Small intestine (tissue), 7 donors: ENCODE measurements at regions not wholly inside any gene's neighbourhood (a gene's known extent, or its start where the extent isn't known, plus 50 kb on each side); places are given as distances from the start of the nearest gene placed in this dataset.

Experiments used
- DNase-seq, 2 donors: peaks; one replicate each; pipeline versions ENCODE4 v3.0.0 to v3.0.0-alpha.2; 2013
- FAIRE-seq: peaks from 2 replicates; lab custom pipeline; 2012; peaks lifted over from hg19 to GRCh38; lab: Jason Lieb, UNC
- H3K27ac ChIP-seq, 3 donors: one replicate each; pipeline ENCODE4 v1.5.1; 2013; ENCODE audit warnings: low read length in 2 of 3, mild to moderate bottlenecking in 2 of 3, control low read depth in 1 of 3, inconsistent platforms in 1 of 3, low read depth in 1 of 3, moderate library complexity in 1 of 3
- H3K27me3 ChIP-seq, 3 donors: one replicate each; pipeline ENCODE4 v1.6.1; 2013; ENCODE audit warnings: low read length in 3 of 3, inconsistent platforms in 1 of 3; ENCODE audit not compliant: control insufficient read depth in 3 of 3, insufficient read depth in 3 of 3
- H3K36me3 ChIP-seq, 3 donors: one replicate each; pipeline ENCODE4 v1.6.1; 2013; ENCODE audit warnings: low read length in 3 of 3, inconsistent platforms in 1 of 3, low read depth in 1 of 3, mild to moderate bottlenecking in 1 of 3, moderate library complexity in 1 of 3; ENCODE audit not compliant: control insufficient read depth in 3 of 3, insufficient read depth in 2 of 3
- H3K4me1 ChIP-seq, 3 donors: one replicate each; pipeline ENCODE4 v1.6.1; 2013; ENCODE audit warnings: low read length in 2 of 3, inconsistent platforms in 1 of 3, low read depth in 1 of 3, mild to moderate bottlenecking in 1 of 3, moderate library complexity in 1 of 3; ENCODE audit not compliant: control insufficient read depth in 3 of 3, insufficient read depth in 2 of 3
- H3K4me3 ChIP-seq, 3 donors: one replicate each; pipeline ENCODE4 v1.5.1; 2013; ENCODE audit warnings: low read length in 3 of 3, control low read depth in 1 of 3, inconsistent platforms in 1 of 3, low read depth in 1 of 3, mild to moderate bottlenecking in 1 of 3, moderate library complexity in 1 of 3
- H3K9me3 ChIP-seq, 2 donors: one replicate each; pipeline ENCODE4 v1.6.1; 2013; ENCODE audit warnings: low read depth in 1 of 2, low read length in 1 of 2; ENCODE audit not compliant: control insufficient read depth in 2 of 2, insufficient read depth in 1 of 2
- WGBS, 3 donors: extraction: QIAGEN DNeasy Blood & Tissue Kit; methylation state at CpG; one replicate each; pipeline ENCODE4 v1.1.7; 2013; 5-methylcytosine and 5-hydroxymethylcytosine counted together
- donor health status: healthy with polysubstance abuse.
- donor health status: control.
- donor health status: control.
- donor health status: Bipolar disorder and iron deficiency.
- donor health status: healthy.

- Histone ChIP-seq H3K4me3 (no peak overlapping the region), H3K36me3 (no peaks in the 10 kb centered on the region), H3K27ac (no peak overlapping the region), H3K27me3 (no peaks in the 10 kb centered on the region), H3K4me1 (peaks cover 0 to 8% (median 0%) of the 10 kb centered on the region in 3 donors), H3K9me3 (no peaks in the 10 kb centered on the region)
- no peak for DNase-seq
- 88 to 92% (median 91%) methylated on average over 5 to 8 of the region's 8 CpGs for WGBS, 3 donors
- FAIRE-seq = no peak
Observed at GRCh38 chr7:125661-126060, 66.7 kb upstream of the FAM20C start.

GRCh38 chr7:126368-126767, 66.0 kb upstream of the FAM20C start:
- 90 to 93% (median 91%) methylated on average over 3 of the region's 3 CpGs for WGBS, 3 donors
- Histone ChIP-seq H3K9me3 (no peaks in the 10 kb centered on the region), H3K27ac (no peak overlapping the region), H3K4me1 (peaks cover 0 to 2% (median 0%) of the 10 kb centered on the region in 3 donors), H3K36me3 (no peaks in the 10 kb centered on the region), H3K4me3 (no peak overlapping the region), H3K27me3 (no peaks in the 10 kb centered on the region)
- FAIRE-seq (no peak), DNase-seq (no peak)

GRCh38 chr7:127064-127598, 65.2 kb upstream of the FAM20C start:
- no peaks in the 10 kb centered on the region for H3K36me3 ChIP-seq
- H3K27me3 ChIP-seq = no peaks in the 10 kb centered on the region
- peaks cover 0 to 6% (median 0%) of the 10 kb centered on the region in 3 donors for H3K4me1 ChIP-seq
- H3K27ac ChIP-seq = no peak overlapping the region
- WGBS, 3 donors = 81 to 87% (median 82%) methylated on average over 14 of the region's 14 CpGs
- DNase-seq = no peak
- FAIRE-seq = no peak
- H3K4me3 ChIP-seq = no peak overlapping the region
- H3K9me3 ChIP-seq = no peaks in the 10 kb centered on the region

GRCh38 chr7:128171-129080, 63.9 kb upstream of the FAM20C start:
- no peaks in the 10 kb centered on the region for H3K9me3 ChIP-seq
- DNase-seq (no peak), FAIRE-seq (no peak)
- WGBS, 3 donors = 70 to 82% (median 74%) methylated on average over 23 of the region's 23 CpGs
- no peaks in the 10 kb centered on the region for H3K36me3 ChIP-seq
- peaks cover 0 to 10% (median 0%) of the 10 kb centered on the region in 3 donors for H3K4me1 ChIP-seq
- H3K4me3 ChIP-seq = no peak overlapping the region
- no peak overlapping the region for H3K27ac ChIP-seq
- H3K27me3 ChIP-seq = no peaks in the 10 kb centered on the region

- 68 to 85% (median 80%) methylated on average over 22 of the region's 22 CpGs for WGBS, 3 donors
- H3K36me3 ChIP-seq = no peaks in the 10 kb centered on the region
- no peaks in the 10 kb centered on the region for H3K27me3 ChIP-seq
- peaks cover 0 to 14% (median 0%) of the 10 kb centered on the region in 3 donors for H3K4me1 ChIP-seq
- DNase-seq = no peak
- no peak overlapping the region for H3K4me3 ChIP-seq
- H3K9me3 ChIP-seq = no peaks in the 10 kb centered on the region
- FAIRE-seq = no peak
- H3K27ac ChIP-seq = peak overlapping the region in 1 of 3 donors; percentile 58
Observed at GRCh38 chr7:129366-130221, 62.8 kb upstream of the FAM20C start.

GRCh38 chr7:130222-130572, 62.2 kb upstream of the FAM20C start:
- no peak for FAIRE-seq
- no peak overlapping the region for H3K4me3 ChIP-seq
- no peak overlapping the region for H3K27ac ChIP-seq
- WGBS, 3 donors = 69 to 79% (median 74%) methylated on average over 7 of the region's 7 CpGs
- H3K27me3 ChIP-seq = no peaks in the 10 kb centered on the region
- H3K4me1 ChIP-seq = peaks cover 0 to 20% (median 0%) of the 10 kb centered on the region in 3 donors
- no peaks in the 10 kb centered on the region for H3K9me3 ChIP-seq
- no peak for DNase-seq
- no peaks in the 10 kb centered on the region for H3K36me3 ChIP-seq

GRCh38 chr7:130875-131780, 61.2 kb upstream of the FAM20C start:
- peaks cover 0 to 22% (median 0%) of the 10 kb centered on the region in 3 donors for H3K4me1 ChIP-seq
- no peaks in the 10 kb centered on the region for H3K36me3 ChIP-seq
- 71 to 78% (median 72%) methylated on average over 19 of the region's 19 CpGs for WGBS, 3 donors
- FAIRE-seq (no peak), DNase-seq (no peak)
- no peaks in the 10 kb centered on the region for H3K27me3 ChIP-seq
- no peaks in the 10 kb centered on the region for H3K9me3 ChIP-seq
- H3K4me3 ChIP-seq = no peak overlapping the region
- H3K27ac ChIP-seq = peak overlapping the region in 1 of 3 donors; percentile 29
